ENCODE measurements at regions not wholly inside any gene's neighbourhood (a gene's known extent, or its start where the extent isn't known, plus 50 kb on each side); places are given as distances from the start of the nearest gene placed in this dataset.

DNA sequence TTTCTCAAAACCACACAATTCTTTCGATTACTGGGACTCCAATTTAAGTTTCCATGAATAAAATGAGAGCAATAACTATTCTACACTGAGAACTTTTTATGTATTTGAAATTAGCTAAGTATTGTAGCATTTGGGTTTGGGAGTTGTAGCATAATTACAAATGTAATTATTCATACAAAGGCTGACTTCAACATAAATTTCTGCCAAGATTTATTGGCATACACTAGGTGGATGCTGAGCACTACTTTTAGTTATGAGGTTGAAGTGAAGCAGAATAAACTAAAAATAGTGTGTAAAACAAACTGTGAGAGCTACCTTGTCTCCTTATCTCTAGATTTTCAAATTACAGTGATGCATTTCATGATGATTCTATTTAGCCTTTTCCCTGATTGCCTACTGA is 516.1 kb downstream of the ZNF385D start:
- TF ChIP-seq, protein P1, sequence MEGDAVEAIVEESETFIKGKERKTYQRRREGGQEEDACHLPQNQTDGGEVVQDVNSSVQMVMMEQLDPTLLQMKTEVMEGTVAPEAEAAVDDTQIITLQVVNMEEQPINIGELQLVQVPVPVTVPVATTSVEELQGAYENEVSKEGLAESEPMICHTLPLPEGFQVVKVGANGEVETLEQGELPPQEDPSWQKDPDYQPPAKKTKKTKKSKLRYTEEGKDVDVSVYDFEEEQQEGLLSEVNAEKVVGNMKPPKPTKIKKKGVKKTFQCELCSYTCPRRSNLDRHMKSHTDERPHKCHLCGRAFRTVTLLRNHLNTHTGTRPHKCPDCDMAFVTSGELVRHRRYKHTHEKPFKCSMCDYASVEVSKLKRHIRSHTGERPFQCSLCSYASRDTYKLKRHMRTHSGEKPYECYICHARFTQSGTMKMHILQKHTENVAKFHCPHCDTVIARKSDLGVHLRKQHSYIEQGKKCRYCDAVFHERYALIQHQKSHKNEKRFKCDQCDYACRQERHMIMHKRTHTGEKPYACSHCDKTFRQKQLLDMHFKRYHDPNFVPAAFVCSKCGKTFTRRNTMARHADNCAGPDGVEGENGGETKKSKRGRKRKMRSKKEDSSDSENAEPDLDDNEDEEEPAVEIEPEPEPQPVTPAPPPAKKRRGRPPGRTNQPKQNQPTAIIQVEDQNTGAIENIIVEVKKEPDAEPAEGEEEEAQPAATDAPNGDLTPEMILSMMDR (IDR thresholded peaks at IDR 0.05), result no peak
- TF ChIP-seq SIN3A (IDR thresholded peaks at IDR 0.05; ENCODE audit: borderline replicate concordance, insufficient read depth, low read depth, low read length), result no peak

Measured in Panc1 (cell line).